ENCODE measurements at regions not wholly inside any gene's neighbourhood (a gene's known extent, or its start where the extent isn't known, plus 50 kb on each side); places are given as distances from the start of the nearest gene placed in this dataset.

DNA sequence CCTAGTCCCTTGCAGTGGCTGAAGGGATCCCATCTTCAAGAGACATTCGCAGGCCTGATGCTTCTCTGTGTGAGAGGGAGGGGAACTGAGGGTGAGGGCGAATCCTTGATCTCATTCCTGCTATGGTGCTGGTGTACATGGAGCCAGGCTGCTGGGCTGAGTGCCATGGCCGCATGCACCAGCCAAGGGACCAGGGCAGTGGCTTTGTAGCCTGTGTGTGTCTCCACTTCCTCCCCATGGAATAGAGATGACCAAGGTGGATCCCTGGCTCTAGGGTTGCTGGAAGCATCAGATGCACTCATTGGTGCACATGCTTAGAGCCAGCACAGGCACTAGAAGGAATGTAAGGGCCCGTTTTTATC lies 195.0 kb downstream of the FOXL1 start:
- Histone ChIP-seq H3K4me3 (no peak overlapping the region), H3K4me1 (ENCODE audit: insufficient read depth) (no peaks in the 10 kb centered on the region), H3K27ac (no peak overlapping the region), H3K9me3 (no peaks in the 10 kb centered on the region), H3K27me3 (no peaks in the 10 kb centered on the region), H3K36me3 (no peaks in the 10 kb centered on the region)
- no peak for DNase-seq
- TF ChIP-seq CTCF (IDR thresholded peaks at IDR 0.05) (no peak), EP300 (IDR thresholded peaks at IDR 0.05) (no peak), POLR2A (IDR thresholded peaks at IDR 0.05) (no peak)
- intact Hi-C loops (cut with DNase I): no loop called here
- 59 to 70% (median 68%) methylated on average over 4 of the region's 4 CpGs for WGBS, 3 donors

DNA sequence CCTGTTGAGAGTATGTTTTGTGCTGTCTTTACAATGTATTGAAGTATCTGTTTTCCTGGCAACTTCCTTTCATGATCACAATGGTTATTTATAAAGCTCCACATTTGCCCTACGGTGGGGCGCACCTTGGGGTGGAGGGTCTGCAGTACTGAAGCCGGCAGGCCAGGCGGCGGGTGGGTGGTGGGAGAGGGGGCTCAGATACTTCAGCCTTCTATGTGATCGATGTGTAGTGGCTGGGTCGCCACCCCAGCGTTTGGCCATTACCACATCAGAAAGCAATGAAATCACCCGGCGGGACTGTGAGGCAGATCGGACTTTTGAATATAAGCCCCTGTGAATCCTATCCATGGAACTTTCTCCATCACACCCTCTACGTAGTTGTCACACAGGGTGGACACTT lies 196.6 kb downstream of the FOXL1 start:
- TF ChIP-seq CTCF (IDR thresholded peaks at IDR 0.05) (no peak), EP300 (IDR thresholded peaks at IDR 0.05) (no peak), POLR2A (IDR thresholded peaks at IDR 0.05) (no peak)
- no peaks in the 10 kb centered on the region for H3K27me3 ChIP-seq
- H3K36me3 ChIP-seq: no peaks in the 10 kb centered on the region
- no peak for DNase-seq
- no peak overlapping the region for H3K4me3 ChIP-seq
- intact Hi-C loops (cut with DNase I): no loop called here
- no peaks in the 10 kb centered on the region for H3K4me1 ChIP-seq (ENCODE audit: insufficient read depth)
- 84 to 89% (median 88%) methylated on average over 12 of the region's 12 CpGs for WGBS, 3 donors
- no peaks in the 10 kb centered on the region for H3K9me3 ChIP-seq
- H3K27ac ChIP-seq: no peak overlapping the region

GRCh38 chr16:86775511-86775921 lies 197.2 kb downstream of the FOXL1 start:
- H3K36me3 ChIP-seq: no peaks in the 10 kb centered on the region
- WGBS, 3 donors: 28 to 39% (median 36%) methylated on average over 14 of the region's 14 CpGs
- TF ChIP-seq POLR2A (IDR thresholded peaks at IDR 0.05) (no peak), EP300 (IDR thresholded peaks at IDR 0.05) (no peak), CTCF (IDR thresholded peaks at IDR 0.05) (no peak)
- H3K4me3 ChIP-seq: no peak overlapping the region
- no peaks in the 10 kb centered on the region for H3K27me3 ChIP-seq
- H3K27ac ChIP-seq: no peak overlapping the region
- no peaks in the 10 kb centered on the region for H3K4me1 ChIP-seq (ENCODE audit: insufficient read depth)
- intact Hi-C loops (cut with DNase I): no loop called here
- DNase-seq: no peak
- H3K9me3 ChIP-seq: no peaks in the 10 kb centered on the region

- no peaks in the 10 kb centered on the region for H3K27me3 ChIP-seq
Observed at GRCh38 chr16:86777381-86777946, 199.1 kb downstream of the FOXL1 start.

More at GRCh38 chr16:86777381-86777946, 199.1 kb downstream of the FOXL1 start:
- H3K9me3 ChIP-seq: no peaks in the 10 kb centered on the region
- 54 to 68% (median 64%) methylated on average over 4 of the region's 4 CpGs for WGBS, 3 donors
- no peak overlapping the region for H3K4me3 ChIP-seq
- H3K4me1 ChIP-seq (ENCODE audit: insufficient read depth): no peaks in the 10 kb centered on the region
- TF ChIP-seq EP300 (IDR thresholded peaks at IDR 0.05) (no peak), CTCF (IDR thresholded peaks at IDR 0.05) (no peak), POLR2A (IDR thresholded peaks at IDR 0.05) (no peak)
- intact Hi-C loops (cut with DNase I): no loop called here
- no peak overlapping the region for H3K27ac ChIP-seq
- no peaks in the 10 kb centered on the region for H3K36me3 ChIP-seq
- DNase-seq: no peak

Measured in ovary (tissue), 7 donors.